OCI-M1 (cell line): ENCODE measurements at regions not wholly inside any gene's neighbourhood (a gene's known extent, or its start where the extent isn't known, plus 50 kb on each side); places are given as distances from the start of the nearest gene placed in this dataset.
"Not testable (repeated sequence)": the region's sequence is repeated elsewhere in the genome, so short reads cannot be mapped to it uniquely, and the experiment has no call there.

Experiments used
- DNase-seq: peaks from one replicate; lab custom pipeline; 2025; lab: John Stamatoyannopoulos, UW

GRCh38 chr3:134704133-134704532 lies 53.3 kb upstream of the KY start:
- DNase-seq, result no peak

- DNase-seq, result no peak
Measured at GRCh38 chr3:134704556-134704955, 53.7 kb upstream of the KY start.

- DNase-seq, result no peak
Measured at GRCh38 chr3:134707908-134708597, 57.2 kb upstream of the KY start.

DNA sequence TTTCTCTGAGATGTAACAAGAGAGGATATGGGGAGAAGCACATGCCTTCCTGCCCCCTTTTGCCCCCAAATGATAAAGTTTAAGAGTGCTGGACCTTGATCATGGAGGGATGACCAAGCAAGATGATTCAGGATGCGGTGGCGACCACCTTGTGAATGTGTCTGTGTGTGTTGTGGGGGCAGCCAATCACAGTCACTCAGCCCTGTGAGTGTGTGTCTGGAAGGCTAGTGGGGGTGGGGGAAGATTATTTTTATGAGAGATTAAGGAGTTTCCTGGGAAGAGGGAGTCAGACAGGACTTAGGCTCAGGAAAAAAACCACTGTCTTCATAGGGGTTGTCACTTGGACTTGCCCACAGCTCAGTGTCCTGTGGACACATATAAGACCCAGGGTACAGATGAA lies 57.8 kb upstream of the KY start:
- DNase-seq, result no peak

- DNase-seq, result no peak
Measured at GRCh38 chr3:134709076-134709475, 58.3 kb upstream of the KY start.

DNA sequence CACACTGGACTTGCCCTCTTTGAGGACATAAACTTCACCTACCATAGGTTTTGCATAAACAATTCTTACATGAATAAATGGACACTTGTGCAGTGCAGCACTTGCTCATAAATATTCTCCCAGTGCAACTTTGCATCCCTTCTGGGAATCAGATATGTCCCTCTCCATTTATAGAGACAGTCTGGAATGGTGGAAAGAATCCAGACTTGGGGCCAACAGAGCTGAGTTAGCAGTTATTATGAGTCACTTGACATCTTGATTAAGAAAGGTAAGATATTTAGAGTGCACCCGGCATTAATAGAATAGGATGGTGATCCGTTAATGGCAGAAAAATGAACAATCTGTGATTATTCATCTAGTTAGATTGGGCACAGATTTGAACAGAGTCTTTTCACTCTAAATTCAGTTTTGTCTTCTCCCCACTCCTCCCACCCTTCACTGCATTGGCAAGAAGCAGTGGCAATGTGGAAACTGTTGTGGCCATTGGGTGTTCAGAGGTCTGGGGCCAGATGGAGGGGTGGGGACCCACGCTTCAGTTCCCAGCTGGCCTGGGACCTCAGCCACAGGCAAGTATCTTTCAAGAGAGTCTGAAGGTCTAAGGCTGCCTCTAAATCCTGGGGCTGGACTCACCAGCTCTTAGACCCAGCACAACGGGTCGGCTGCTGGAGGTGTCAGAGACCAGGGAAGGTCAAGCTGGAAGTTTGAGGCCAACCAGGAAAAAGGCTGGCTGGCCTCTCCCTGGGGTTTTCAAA lies 58.9 kb upstream of the KY start:
- DNase-seq, result no peak

- no peak for DNase-seq
Measured at GRCh38 chr3:134710313-134710680, 59.5 kb upstream of the KY start.

DNA sequence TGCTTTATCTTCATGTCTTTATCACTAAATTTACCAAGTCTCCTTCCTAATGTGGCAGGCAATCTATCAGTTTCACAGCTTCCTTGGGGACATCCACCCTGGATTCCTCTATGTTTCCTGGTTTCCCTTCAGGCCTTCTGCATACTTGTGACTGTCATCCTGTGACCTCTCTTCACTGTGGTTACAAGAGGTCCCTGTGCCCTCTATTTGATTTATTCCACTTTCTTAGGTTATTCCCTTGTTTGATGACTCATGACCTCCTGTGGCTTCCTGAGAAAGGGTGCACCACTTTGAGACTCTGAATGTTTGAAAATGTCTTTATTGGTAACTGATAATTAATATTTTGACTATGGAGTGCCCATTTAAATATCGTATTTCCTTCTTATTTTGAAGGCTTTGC lies 60.5 kb upstream of the KY start:
- no peak for DNase-seq

DNA sequence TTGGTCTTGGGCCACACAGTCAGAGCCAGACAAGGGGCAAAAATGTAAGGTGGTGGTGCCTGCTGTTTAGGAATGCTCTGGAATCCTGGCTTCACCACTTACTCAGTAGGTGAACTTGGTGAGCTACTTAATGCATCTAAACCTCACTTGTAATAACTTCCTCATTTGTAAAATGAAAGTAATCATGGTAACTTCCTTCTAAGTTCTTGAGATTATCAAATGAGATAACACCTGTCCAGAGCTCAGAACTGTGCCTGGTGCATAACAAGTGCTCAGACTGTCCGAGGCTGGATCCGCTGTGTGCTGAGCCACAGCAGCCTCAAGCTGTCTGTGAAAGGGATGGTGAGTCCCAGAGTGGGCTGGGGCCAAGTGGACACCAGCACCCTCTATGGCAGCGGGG lies 62.8 kb upstream of the KY start:
- peak; percentile 7 for DNase-seq

- no peak for DNase-seq
Measured at GRCh38 chr3:134718726-134719125, 67.9 kb upstream of the KY start.

DNA sequence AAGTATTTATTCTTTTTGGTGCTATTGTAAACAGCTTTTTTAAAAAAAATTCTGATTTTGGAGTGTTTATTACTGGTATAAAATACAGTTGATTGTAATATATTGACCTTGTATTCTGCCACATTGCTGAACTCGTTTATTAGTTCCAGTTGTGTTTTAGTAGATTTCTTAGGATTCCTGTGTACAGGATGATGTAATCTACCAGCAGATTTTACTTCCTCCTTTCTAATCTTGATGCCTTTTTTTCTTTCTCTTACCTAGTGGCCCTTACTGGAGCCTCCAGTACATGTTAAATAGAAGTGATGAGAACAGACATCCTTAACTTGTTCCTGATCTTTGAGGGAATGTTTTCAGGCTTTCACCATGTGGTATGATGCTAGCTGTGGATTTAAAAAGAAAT lies 70.4 kb upstream of the KY start:
- DNase-seq, result peak; percentile 56

- DNase-seq, result no peak
Measured at GRCh38 chr3:134722969-134723368, 72.1 kb upstream of the EPHB1 start.

DNA sequence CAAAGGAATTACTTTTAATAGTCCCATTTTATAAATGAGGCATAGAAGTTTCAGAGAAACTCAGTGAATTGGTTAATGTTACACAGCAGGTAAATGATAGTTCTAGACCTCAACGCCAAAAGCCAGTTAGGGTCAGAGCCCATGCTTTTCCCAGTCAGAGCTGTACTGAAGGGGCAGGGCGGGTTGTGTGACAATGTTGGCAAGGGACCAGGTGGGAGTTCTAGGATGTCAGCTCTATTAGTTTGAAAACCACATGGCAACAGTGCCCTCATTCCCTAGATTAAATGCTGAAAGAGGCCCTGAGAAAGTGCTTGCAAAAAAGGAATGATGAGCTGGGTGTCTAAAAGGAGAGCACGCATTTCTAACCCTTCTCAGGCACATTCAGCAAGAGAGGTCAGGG lies 65.4 kb upstream of the EPHB1 start:
- DNase-seq, result no peak

- peak; percentile 66 for DNase-seq
Measured at GRCh38 chr3:134737516-134737915, 57.5 kb upstream of the EPHB1 start.

DNA sequence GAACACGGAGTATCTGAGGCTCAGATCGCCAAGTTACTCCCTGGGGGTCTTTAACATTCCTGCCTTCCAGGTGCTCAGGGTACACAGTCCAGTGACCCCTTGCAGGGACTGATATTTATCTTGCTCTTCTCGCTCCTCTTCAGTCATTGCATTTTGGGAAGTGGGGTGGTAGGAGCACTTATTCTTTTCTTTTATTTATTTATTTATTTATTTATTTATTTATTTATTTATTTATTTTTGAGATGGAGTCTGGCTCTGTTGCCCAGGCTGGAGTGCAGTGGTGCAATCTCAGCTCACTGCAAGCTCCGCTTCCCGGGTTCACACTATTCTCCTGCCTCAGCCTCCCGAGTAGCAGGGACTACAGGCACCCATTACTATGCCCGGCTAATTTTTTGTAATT lies 55.0 kb upstream of the EPHB1 start:
- not testable (repeated sequence) for DNase-seq

DNA sequence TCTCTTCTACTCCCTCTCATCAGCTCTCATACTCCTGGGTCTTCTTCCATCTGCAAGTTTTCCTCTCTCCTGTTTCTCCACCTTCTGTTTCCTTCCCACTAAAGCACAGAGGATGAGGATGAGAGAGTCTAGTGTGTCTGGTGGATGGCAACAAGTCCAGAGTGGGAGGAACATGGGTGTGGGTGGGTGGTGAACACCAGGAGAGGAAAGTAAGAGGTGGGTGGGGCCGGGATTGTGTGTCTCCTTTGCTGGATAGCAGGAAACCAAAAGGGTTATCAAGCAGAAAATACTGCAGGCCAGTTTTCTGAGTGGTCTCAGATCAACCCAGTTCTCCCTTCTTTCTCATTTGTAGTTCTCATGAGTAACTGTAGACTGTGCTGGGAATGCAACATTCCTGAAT lies 52.9 kb upstream of the EPHB1 start:
- no peak for DNase-seq

DNA sequence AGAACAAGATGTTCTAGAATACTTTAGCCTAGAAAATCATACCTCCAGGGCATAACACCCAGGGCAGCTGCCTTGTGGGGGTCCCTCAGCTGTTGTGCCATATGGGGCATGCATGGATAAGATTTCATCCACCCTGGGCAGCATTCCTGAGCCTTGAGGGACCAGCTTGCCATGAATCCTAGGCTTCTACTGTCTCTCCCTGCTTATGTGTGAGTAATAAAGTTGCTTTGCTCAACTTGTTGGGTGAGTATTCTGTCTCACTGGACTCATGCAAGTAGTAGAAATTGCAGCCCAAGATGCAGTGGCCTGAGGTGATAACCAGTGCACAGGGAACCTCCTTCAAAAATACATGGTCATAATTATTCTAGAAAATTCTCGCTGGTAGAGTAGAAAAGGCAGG lies 52.1 kb upstream of the EPHB1 start:
- DNase-seq, result no peak
